ENCODE measurements at regions not wholly inside any gene's neighbourhood (a gene's known extent, or its start where the extent isn't known, plus 50 kb on each side); places are given as distances from the start of the nearest gene placed in this dataset.

DNA sequence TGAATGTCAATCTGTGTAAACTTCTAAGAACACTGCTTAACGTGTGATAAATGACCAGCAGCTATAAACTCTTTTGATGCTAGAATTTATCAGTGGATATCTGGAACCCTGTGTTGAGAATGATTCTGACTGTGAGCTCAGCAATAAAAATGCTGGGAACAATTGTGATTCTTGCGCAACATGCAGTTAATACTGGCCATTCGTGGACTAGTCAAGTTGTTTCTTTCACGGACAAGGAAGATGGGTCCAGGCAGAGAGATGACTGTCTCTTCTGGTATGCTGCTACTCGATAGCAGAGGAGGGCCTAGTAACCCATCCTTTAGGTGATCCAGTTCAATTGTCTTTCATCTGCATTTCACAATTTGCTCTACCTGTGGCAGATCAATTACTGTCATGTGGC is 394.8 kb upstream of the IGFBP3 start:
- no peaks in the 10 kb centered on the region for H3K27me3 ChIP-seq (ENCODE audit: insufficient read depth, low read length)
- TF ChIP-seq, protein P1, sequence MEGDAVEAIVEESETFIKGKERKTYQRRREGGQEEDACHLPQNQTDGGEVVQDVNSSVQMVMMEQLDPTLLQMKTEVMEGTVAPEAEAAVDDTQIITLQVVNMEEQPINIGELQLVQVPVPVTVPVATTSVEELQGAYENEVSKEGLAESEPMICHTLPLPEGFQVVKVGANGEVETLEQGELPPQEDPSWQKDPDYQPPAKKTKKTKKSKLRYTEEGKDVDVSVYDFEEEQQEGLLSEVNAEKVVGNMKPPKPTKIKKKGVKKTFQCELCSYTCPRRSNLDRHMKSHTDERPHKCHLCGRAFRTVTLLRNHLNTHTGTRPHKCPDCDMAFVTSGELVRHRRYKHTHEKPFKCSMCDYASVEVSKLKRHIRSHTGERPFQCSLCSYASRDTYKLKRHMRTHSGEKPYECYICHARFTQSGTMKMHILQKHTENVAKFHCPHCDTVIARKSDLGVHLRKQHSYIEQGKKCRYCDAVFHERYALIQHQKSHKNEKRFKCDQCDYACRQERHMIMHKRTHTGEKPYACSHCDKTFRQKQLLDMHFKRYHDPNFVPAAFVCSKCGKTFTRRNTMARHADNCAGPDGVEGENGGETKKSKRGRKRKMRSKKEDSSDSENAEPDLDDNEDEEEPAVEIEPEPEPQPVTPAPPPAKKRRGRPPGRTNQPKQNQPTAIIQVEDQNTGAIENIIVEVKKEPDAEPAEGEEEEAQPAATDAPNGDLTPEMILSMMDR (IDR thresholded peaks at IDR 0.05; ENCODE audit: extremely low read depth, low read depth, low read length) = no peak
- no peaks in the 10 kb centered on the region for H3K4me1 ChIP-seq (ENCODE audit: insufficient read depth, low read length)
- no peak overlapping the region for H3K4me2 ChIP-seq (ENCODE audit: insufficient read depth, low read length)
- no peak overlapping the region for H2AFZ ChIP-seq (ENCODE audit: low read length)
- H3K79me2 ChIP-seq (ENCODE audit: insufficient read depth, low read length) = no peaks in the 10 kb centered on the region
- no peaks in the 10 kb centered on the region for H3K36me3 ChIP-seq (ENCODE audit: insufficient read depth, low read length)
- no peak overlapping the region for H3K4me3 ChIP-seq (ENCODE audit: insufficient read depth, low read length)
- no peaks in the 10 kb centered on the region for H3K9me3 ChIP-seq (ENCODE audit: low read depth, low read length)
- DNase-seq (ENCODE audit: insufficient read length, low spot score, missing footprints) = no peak
- H4K20me1 ChIP-seq (ENCODE audit: insufficient read depth, low read length) = no peaks in the 10 kb centered on the region
- H3K27ac ChIP-seq (ENCODE audit: low read depth, low read length) = no peak overlapping the region

DNA sequence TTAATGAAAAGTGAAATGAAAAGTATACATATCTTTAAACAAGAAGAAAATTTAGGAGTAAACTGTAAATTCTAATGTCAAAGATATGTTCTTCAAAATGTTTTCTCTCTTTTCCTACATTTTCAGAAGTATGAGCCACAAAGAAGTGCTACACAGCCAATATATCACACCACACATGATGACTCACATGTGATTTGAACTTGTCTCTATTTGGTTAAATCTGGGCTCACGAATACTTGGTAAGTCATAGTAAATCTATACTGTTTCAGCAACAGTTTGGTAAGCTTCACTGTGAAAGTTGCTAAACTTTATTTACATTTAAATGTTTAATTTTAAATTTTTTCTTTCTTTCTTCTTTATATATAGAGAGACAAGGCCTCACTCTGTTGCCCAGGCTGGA is 380.6 kb upstream of the IGFBP3 start:
- Histone ChIP-seq H3K27me3 (ENCODE audit: insufficient read depth, low read length) (no peaks in the 10 kb centered on the region), H3K36me3 (ENCODE audit: insufficient read depth, low read length) (no peaks in the 10 kb centered on the region), H3K4me2 (ENCODE audit: insufficient read depth, low read length) (no peak overlapping the region), H3K4me3 (ENCODE audit: insufficient read depth, low read length) (no peak overlapping the region), H3K4me1 (ENCODE audit: insufficient read depth, low read length) (peaks cover 4% of the 10 kb centered on the region), H3K9me3 (ENCODE audit: low read depth, low read length) (peaks cover 3% of the 10 kb centered on the region), H3K79me2 (ENCODE audit: insufficient read depth, low read length) (no peaks in the 10 kb centered on the region), H2AFZ (ENCODE audit: low read length) (no peak overlapping the region), H3K27ac (ENCODE audit: low read depth, low read length) (no peak overlapping the region), H4K20me1 (ENCODE audit: insufficient read depth, low read length) (no peaks in the 10 kb centered on the region)
- TF ChIP-seq, protein P1 (IDR thresholded peaks at IDR 0.05; ENCODE audit: extremely low read depth, low read depth, low read length) = no peak
- DNase-seq (ENCODE audit: insufficient read length, low spot score, missing footprints) = no peak

DNA sequence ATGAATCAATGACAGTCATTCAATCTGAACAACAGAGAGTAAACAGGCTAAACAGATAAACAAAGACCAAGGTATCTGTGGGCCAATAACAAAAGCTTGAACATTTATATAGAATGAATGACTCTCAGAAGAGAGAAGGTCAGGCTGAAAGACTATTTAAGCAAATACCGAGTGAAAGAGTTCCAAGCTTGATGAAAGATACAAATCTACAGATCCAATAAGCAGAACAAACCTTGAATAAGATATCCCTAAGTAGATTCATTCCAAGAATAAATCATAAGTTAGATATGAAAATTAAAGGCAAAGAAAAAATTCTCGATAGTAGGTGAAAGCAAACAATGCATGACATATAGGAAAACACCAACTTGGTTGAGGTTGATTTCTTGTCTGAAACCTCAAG is 376.4 kb upstream of the IGFBP3 start:
- Histone ChIP-seq H3K36me3 (ENCODE audit: insufficient read depth, low read length) (no peaks in the 10 kb centered on the region), H2AFZ (ENCODE audit: low read length) (no peak overlapping the region), H3K79me2 (ENCODE audit: insufficient read depth, low read length) (no peaks in the 10 kb centered on the region), H4K20me1 (ENCODE audit: insufficient read depth, low read length) (no peaks in the 10 kb centered on the region), H3K27me3 (ENCODE audit: insufficient read depth, low read length) (no peaks in the 10 kb centered on the region), H3K9me3 (ENCODE audit: low read depth, low read length) (peaks cover 3% of the 10 kb centered on the region), H3K4me2 (ENCODE audit: insufficient read depth, low read length) (no peak overlapping the region), H3K27ac (ENCODE audit: low read depth, low read length) (no peak overlapping the region), H3K4me3 (ENCODE audit: insufficient read depth, low read length) (no peak overlapping the region), H3K4me1 (ENCODE audit: insufficient read depth, low read length) (peaks cover 9% of the 10 kb centered on the region)
- DNase-seq (ENCODE audit: insufficient read length, low spot score, missing footprints) = no peak
- TF ChIP-seq, protein P1 (IDR thresholded peaks at IDR 0.05; ENCODE audit: extremely low read depth, low read depth, low read length) = no peak

DNA sequence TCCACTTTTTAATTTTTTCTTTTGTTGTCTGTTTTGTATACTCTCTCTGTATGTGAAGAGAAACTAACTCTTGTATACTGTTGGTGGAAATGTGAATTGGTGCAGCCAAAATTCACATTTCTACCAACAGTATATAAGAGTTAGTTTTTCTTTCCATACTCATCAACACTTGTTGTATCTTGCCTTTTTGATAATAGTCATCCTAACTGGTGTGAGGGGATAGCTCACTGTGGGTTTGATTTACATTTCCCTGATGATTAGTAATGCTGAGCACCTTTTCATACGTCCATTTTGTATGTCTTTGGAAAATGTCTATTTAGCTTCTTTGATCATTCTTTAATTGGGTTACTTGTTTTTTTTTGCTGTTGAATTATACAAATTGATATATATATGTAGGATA is 375.5 kb upstream of the IGFBP3 start:
- no peak overlapping the region for H3K4me3 ChIP-seq (ENCODE audit: insufficient read depth, low read length)
- peaks cover 3% of the 10 kb centered on the region for H3K9me3 ChIP-seq (ENCODE audit: low read depth, low read length)
- DNase-seq (ENCODE audit: insufficient read length, low spot score, missing footprints) = no peak
- no peaks in the 10 kb centered on the region for H3K36me3 ChIP-seq (ENCODE audit: insufficient read depth, low read length)
- no peaks in the 10 kb centered on the region for H4K20me1 ChIP-seq (ENCODE audit: insufficient read depth, low read length)
- no peak overlapping the region for H3K4me2 ChIP-seq (ENCODE audit: insufficient read depth, low read length)
- no peaks in the 10 kb centered on the region for H3K79me2 ChIP-seq (ENCODE audit: insufficient read depth, low read length)
- H3K4me1 ChIP-seq (ENCODE audit: insufficient read depth, low read length) = peaks cover 15% of the 10 kb centered on the region
- no peak overlapping the region for H3K27ac ChIP-seq (ENCODE audit: low read depth, low read length)
- TF ChIP-seq, protein P1 (IDR thresholded peaks at IDR 0.05; ENCODE audit: extremely low read depth, low read depth, low read length) = no peak
- H2AFZ ChIP-seq (ENCODE audit: low read length) = no peak overlapping the region
- no peaks in the 10 kb centered on the region for H3K27me3 ChIP-seq (ENCODE audit: insufficient read depth, low read length)

Measured in osteoblast (primary cell).